Suppressor macrophage (primary cell): ENCODE measurements at regions not wholly inside any gene's neighbourhood (a gene's known extent, or its start where the extent isn't known, plus 50 kb on each side); places are given as distances from the start of the nearest gene placed in this dataset.
"Not testable (repeated sequence)": the region's sequence is repeated elsewhere in the genome, so short reads cannot be mapped to it uniquely, and the experiment has no call there.

ENCODE experiments used
- DNase-seq, 4 experiments: peaks; one replicate each; pipeline ENCODE4 v3.0.0-alpha.2; 2020 to 2022

DNA sequence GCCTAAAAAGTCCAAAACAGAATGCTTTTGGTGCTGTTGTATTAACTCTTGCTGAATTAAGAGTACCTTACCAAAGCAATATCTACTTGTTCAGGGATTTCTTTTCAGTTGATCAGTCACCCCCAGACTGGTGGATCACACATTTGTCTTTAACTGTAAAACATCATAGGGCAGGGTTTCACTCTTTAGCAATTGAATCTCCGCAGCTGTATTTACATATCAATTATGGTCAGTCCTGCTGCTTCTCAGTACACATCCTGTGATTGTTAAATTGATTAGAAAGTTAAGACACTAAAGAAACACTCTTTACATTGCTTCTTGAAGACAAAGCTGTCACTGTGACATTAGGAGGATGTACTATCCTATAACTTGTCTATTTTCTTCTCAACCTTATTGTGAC, 277.1 kb upstream of the ADGRL3 start:
- DNase-seq: no peak

GRCh38 chr4:60926624-60927023, 273.5 kb upstream of the ADGRL3 start:
- DNase-seq: no peak

DNA sequence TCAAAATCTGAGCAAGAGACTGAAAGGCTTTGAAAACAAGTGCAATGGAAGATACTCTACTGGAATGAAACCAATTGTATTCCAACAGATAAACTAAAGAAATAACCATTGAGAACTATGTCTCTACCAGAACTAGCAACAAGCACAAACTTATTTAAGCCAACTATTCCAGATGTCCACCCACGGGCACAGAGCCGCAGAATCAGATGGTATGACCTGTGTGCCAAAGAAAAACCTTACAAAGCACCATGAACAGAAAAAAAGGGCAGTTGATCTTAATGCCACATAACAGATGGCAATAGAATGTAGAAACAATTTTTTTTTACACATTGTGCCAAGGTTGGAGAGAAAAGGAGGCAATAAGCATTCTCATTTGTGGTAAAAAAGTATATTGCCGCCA, 269.3 kb upstream of the ADGRL3 start:
- DNase-seq: no peak

DNA sequence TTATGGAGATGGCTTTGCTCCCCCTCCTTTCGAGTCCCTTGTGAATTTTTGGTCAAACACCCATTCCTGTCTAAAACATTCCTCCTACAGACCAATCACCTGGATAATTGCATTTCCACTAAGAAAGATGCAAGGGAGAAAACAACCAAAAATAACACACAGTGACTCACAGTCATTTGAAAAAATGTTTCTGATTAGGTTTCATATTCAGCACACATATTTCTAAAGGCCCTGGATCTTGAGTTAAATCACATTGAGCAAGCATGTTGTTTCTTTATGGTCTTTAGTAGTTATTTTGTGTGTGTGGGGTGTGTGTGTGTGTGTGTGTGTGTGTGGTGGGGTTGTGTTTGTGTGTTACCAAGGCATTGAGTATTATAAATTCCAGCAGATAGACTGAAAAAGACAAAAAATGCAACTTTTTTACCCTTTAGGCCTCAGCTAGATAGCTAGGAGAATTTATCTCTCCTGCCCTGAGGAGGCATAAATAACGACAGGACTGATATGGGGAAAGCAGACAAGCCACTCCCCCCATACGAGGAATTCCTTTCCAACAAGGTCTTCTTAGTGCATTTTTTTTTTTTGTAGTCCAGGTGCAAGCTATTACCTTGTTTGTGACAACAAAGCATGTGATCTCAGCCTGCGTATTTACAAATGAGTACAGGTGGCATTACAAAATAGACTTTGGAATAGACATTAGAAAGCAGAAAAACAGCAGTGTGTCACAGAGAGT, 265.4 kb upstream of the ADGRL3 start:
- DNase-seq: no peak

DNA sequence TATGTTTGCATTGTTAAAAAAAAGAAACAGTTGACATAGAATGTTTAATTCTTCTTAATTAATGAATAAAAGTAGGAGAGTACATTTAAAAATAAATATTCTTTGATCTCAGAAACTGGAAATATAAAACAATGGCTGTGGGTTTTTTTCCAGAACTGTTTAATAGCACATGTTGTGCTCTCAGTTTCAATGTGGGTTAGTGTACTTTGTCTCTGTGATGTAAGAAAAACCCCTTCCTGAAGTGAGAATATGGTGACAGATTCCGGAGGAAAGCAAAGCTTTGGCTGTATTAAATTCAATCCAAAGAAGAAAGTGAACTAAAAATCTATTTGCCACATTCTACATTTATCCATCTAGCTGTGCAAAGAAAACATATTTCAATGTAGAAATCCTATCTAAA, 261.9 kb upstream of the ADGRL3 start:
- DNase-seq: no peak

DNA sequence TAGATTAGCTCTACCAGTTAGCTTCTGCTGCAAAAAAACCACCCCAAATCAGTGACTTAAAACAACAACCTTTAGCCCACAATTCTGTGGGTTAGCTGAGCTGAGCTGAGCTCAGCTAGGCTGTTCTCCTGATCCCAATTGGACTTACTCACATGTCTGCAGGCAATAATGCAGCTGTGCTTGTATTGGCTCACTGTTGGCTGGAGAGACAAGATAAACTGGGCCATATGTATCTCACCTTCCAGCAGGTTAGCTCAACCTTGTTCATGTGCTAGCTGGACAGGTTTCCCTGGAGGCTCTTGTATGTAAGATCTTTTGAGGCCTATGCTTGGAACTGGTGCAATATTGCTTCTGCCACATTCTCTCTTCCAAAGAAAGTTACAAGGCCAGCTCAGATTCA, 261.5 kb upstream of the ADGRL3 start:
- no peak for DNase-seq

- no peak for DNase-seq
These were observed 256.1 kb upstream of the ADGRL3 start for GRCh38 chr4:60944060-60944459.

- DNase-seq: no peak
These were observed 254.5 kb upstream of the ADGRL3 start for GRCh38 chr4:60945641-60946040.

- DNase-seq: no peak
These were observed 252.1 kb upstream of the ADGRL3 start for GRCh38 chr4:60948008-60948407.

- no peak for DNase-seq
These were observed 247.2 kb upstream of the ADGRL3 start for GRCh38 chr4:60952921-60953320.

GRCh38 chr4:60953826-60954225, 246.3 kb upstream of the ADGRL3 start:
- DNase-seq: no peak

DNA sequence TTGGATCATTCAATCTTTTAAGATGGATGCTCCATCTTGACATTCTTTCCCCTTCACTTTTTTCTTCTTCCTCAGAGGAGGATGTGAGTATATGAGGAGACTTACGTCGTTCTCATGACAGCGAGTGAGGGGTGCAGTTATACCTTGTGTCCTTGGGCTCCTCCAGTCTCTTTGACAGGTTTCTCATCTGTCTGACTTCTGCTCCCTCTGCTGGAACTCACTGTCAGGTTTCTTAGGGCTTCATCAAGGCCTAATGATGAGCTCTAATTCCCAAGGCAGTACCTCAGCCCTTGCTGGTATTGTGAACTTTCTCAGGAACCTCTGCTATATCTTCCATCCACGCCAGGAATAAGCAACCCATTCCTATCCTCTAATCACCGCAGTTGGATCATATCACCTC, 237.8 kb upstream of the ADGRL3 start:
- DNase-seq: no peak

- no peak for DNase-seq
These were observed 218.6 kb upstream of the ADGRL3 start for GRCh38 chr4:60981534-60981933.

GRCh38 chr4:60989141-60989540, 211.0 kb upstream of the ADGRL3 start:
- DNase-seq: no peak

DNA sequence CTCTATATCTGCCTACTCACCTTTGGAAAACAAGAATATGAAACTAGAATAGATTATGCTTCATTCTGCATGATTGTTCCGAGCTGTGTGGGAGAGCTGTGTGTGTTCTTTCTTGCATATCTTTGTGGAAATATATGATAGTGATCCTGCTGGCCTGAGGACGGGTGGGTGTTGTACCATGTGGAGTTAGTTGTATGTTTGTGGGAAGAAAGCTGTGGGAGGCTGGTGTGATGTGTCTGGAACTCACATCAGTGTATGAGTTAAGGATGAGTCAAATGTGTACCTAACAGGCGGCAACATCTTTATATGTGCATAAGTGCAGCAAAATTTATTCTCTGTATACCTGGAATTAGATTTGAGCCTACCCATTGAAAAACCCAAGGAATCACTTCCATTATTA, 208.1 kb upstream of the ADGRL3 start:
- DNase-seq: no peak

DNA sequence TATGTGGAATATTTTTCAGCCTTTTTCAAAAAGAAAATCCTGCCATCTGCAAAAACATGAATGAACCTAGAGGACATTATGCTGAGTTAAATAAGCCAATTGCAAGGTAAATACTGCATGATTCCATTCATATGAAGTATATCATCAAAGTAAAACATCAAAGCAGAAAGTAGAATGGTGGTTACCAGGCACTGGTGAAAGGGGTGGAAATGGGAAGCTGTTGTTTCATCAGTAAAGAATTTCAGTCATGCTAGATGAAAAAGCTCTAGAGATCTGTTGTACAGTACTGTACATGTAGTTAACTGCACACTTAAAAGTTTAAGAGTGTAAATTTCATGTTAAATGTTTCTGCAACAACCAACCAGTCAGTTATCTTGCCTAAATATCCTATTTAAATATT, 196.8 kb upstream of the ADGRL3 start:
- no peak for DNase-seq

GRCh38 chr4:61004651-61005170, 195.4 kb upstream of the ADGRL3 start:
- no peak for DNase-seq

GRCh38 chr4:61011051-61011450, 189.1 kb upstream of the ADGRL3 start:
- no peak for DNase-seq

DNA sequence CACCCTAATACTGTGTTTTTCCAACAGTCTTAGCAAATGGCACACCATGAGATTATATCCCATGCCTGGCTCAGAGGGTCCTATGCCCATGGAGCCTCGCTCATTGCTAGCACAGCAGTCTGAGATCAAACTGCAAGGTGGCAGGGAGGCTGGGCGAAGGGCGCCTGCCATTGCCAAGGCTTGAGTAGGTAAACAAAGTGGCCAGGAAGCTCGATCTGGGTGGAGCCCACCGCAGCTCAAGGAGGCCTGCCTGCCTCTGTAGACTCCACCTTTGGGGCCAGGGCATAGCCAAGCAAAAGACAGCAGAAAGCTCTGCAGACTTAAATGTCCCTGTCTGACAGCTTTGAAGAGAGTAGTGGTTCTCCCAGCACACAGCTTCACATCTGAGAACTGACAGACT, 188.2 kb upstream of the ADGRL3 start:
- DNase-seq: not testable (repeated sequence)

DNA sequence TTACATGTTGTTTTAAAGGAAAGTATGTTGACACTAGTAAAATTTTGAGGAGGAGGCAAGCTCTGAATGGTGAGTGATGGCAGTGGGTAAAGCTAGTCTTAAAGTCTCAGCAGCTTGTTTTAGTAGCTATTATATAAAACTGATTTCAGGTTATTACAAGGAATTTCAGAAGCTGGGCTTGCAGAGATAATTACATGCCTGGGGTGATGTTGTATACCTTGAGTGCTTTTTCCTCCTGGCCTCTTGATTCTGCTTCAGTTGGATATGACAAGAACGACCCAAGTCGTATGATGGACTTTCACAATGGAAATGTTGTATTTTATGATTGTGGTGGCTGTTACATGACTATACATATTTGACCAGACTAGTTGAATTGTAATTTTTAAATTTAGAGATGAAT, 175.5 kb upstream of the ADGRL3 start:
- DNase-seq: no peak

DNA sequence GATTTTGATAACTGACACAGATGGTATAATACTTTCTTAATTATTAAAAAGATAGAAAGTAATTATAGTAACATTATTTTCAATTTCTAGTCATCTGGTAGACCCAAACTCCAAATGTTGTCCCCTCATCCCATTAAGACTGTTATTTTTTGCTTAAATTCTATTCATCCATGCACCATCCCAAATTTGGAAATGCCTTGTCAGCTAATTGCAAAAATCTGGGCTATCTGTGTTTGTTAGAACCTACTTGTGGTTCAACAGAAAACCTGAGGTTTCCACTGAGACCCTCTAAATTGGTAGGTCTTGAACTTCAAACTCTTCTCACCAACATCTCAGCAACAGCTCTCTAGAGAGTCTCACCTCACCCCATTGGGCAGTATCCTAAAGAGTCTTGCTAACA, 172.2 kb upstream of the ADGRL3 start:
- no peak for DNase-seq

DNA sequence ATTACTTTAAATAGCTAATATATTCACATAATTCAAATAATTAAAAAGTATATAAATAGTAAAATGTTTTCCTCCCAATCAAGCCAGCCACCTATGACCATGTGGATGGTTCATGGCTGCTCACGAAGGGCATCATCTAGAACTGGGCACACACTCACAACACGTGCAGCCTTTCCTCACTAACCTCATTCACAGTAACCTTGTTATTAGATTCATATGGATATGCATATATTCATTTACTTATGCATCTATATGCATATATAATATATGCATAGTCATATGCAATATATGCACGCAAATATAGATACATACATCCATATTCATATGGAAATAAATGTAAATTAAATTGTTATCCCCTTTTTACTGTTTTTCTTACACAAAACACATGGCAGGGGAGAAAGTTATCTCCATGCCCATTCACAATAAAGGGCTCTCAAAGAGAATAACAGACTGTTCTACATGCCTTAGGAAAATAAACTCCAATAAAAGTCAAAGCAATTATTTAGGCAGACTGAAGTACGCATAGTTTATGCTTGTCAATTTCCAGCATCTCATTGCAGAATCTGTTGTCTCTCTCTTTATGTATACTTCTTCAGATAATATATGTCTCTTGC, 163.9 kb upstream of the ADGRL3 start:
- no peak for DNase-seq

DNA sequence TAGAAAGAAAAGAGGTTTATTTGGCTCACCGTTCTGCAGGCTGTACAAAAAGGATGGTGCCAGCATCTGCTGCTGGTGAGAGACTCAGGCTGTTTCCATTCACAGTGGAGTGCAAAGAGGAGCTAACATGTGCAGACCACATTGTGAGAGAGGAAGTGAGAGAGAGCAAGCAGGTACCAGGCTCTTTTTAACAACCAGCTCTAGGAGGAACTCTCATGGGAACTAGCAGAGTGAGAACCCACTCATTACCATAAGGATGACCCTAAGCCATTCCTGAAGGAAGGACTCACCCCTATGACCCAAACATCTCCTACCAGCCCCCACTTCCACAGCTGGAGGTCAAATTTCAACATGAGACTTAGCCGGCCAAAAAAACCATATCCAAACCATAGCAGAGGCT, 158.6 kb upstream of the ADGRL3 start:
- DNase-seq: no peak

DNA sequence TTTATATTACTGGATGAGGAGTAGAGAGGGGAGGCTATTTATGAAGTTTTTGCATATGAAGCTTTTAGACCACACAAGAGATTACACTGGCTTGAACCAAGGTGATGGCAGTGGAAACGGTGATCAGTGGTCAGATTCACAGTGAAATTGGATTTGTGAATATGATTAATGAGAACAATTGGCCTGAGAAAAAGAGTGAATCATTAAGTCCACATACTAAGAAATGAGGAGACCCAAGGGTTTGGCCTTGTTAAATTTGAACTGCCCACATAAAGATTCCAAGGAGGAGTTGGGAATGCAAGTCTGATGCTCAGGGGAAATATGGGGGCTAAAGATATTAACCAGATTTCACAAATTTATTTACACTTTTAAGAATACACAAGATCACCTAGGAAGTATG, 155.3 kb upstream of the ADGRL3 start:
- DNase-seq: no peak

- DNase-seq: no peak
These were observed 151.1 kb upstream of the ADGRL3 start for GRCh38 chr4:61049018-61049417.
